AML-193 (cell line): ENCODE measurements at regions not wholly inside any gene's neighbourhood (a gene's known extent, or its start where the extent isn't known, plus 50 kb on each side); places are given as distances from the start of the nearest gene placed in this dataset.
A peak's percentile ranks its signal among the peaks of the same experiment; 100 is the strongest.

Experiments used
- DNase-seq, 2 experiments: peaks; one replicate each; lab custom pipeline; 2025; lab: John Stamatoyannopoulos, UW

DNA sequence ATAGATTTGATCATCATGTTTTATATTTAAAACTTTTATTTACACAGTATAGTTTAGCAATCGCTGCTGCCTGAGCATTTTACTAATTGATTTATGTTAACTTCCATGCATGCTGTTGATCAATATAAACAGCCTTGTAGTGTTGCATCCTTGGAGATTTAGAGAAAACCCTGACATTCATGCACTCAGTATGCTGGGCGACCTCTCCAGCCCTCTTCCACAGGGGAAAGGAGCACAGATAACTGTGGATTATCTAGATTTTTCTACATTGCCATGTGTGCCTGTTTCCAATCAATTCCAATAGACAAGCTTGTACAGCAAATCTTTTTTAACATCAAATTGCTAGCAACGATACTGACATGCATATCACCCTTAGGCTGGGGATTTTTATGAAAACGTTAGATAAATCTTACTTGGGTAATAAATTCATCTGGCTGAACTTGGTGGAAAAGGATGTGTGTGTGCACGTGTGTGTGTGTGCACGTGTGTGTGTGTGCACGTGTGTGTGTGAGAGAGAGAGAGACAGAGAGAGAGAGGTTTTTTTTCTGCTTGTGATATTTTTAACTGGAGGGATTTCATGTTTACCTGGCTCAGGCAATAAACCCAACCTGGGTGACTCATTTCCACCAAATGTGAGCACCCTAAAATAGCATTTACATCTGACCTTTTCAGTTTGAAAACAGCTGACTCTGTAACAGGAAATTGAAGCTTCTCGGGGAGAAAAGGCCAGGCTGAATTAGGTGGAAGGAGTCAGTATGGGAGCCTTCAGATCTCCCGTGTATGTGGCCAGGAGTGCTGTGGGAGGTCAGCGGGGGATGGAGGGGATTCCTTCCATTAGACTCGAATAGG is 339.8 kb downstream of the PRDM2 start:
- no peak for DNase-seq

DNA sequence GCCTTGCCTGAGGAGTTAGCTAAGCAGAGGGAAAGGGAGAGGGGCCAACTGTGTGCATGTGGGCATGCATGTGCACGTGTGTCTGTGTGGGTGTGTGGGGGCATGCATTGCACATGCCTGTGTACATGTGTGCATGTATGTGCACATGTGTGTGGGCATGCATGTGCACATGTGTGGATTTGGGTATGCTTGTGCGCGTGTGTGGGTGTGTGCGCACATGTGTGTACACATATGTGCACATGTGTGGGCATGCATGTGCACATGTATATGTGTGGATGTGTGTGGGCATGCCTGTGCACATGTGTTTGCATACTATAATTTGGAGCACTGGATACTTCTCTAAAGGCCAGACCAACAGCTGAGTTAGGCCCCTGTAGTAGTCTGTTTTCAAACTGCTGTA is 350.0 kb downstream of the PRDM2 start:
- no peak for DNase-seq

DNA sequence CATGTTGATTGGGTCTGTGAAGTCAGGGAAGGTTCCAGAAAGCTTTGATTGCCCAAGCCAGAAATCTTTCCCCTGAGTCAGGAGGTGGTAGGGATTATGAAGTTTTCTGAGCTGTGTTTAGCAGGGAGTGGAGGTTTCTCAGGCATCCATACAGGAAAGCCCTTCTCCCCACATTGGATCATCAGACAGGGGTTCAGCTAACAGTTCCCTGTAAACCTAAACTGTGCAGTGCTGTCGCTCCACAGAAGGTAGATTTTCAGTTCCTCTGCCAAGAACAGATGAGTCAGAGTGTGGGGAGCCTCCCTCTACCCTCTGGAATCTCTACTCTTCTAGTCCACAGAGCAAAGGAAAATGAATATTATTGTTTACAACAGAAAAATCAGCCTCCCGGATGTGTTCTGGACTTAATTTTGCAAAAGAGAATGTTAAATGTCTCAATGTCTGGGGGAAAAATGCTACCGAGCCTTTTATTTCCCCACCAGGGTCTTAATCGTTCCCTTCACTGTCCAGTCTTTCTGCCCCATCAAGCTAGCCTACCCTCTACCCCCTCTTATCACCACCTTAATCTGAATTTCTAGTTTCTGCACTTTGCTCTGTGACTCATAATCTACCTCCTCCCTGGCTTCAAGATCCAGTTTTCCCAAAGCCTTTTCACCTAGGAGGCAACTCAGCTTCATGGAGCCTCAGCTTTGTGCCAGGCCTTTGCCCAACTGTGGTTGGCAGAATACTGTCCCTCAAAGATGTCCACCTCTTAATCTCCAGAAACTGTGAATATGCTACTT is 355.6 kb downstream of the PRDM2 start:
- no peak for DNase-seq

DNA sequence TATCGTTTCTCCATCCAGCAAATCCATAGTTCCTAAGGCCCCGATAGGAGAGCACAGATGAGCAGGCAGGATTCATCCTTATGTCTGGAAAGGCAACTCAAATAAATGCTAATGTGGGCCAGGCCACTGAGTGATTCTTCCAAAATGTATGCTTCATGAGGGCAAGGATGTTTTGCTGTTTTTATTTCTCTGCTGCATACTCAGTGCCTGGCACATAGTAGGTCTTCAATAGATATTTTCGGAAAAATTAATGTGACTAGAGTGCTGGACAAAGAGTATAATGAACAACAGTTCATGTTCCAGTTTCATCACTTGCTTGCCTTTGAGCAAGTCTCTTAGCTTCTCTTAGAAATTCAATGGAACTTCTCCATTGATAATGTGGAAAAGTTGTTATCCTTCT is 357.7 kb downstream of the PRDM2 start:
- DNase-seq, result no peak

DNA sequence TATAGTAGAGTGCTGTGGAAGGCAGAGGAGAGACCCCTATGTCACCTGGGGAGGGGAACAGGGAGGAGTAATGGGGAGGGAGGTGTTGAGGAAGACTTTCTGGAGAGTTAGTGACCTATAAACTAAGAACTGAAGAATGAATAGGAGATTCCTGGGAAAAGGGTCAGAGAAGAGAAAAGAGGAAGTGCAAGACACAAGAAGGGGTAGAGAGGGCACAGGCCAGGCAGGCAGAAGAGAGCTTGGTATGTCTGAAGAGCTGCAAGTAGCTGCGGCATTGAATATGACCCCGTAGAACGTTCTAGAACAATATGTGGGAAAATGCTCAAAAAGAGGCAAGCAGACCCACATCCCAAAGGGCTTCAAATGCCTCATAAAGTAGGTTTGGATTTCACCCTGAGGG is 361.2 kb downstream of the PRDM2 start:
- DNase-seq, result no peak

DNA sequence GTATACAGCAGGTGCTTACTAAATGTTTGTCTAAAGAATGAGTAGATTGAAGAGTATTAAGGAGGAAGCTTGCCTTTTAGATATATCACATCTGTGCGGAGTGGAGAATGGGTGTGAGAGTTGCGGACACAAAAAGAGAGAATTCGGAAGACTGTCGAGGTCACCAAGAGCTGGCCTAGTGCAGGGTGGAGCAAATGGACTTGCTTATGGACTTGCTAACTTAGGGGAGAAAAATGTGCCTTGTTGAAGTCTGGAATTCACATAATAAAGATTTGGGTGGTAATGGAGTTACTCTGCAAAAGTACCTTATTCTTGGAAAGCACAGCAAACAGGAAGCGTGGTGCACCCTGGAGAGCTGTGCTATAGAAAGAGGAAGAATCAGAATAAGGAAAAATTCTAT is 361.7 kb downstream of the PRDM2 start:
- no peak for DNase-seq

DNA sequence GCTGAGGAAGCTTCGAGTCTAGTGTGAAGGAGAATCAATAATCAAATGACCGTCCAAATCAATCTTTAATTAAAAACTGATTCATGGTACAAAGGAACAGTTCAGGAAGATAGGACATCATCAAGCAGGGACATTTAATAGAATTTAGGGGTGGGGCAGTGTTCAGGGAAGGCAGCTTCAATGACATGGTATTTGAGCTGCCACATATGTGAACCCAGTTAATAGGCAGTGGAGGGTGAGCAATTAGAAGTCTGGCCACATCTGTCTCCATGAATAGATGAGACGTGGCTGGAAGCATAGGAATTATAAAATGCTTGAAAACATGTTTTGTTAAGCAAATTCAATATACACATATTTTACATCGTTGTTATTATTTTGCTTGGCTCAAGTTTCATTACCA is 362.7 kb downstream of the PRDM2 start:
- no peak for DNase-seq

DNA sequence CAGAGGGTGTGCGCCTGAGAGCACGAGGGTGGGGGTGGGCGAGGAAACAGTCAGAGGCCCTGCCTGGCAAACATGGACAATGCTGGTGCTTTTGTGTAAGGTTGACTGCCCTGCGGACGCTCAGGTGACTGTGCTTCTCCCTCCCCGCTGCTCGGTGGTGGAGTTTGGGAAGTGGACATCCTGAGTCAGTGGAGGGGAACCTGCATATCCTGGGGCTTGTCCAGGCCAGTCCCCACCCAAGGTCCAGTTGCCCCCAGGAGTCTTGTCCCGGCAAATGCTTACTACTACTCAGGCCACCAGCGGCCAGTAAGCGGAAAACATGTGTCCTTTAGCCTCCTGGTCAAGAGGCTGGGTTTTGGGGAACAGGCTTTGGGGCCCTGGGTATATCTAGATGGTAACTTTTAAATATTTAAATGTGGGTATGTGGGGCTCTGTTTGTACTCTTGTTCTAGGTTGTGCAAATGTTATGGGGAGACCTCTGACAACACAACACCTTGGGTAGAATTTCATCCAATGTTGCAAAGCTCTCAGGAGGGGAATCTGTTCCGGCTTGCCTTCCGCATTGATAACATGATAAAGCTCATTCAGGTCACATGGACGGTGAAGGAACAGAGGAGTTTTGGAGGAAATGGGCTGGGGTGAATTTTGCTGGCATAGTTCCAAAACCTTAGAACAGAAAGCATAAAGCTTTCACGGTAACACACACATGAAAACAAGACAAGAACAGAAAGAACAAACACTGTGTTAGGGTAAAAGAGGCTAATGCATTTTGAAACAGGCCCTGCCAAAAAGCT is 364.9 kb downstream of the PRDM2 start:
- DNase-seq, result no peak

DNA sequence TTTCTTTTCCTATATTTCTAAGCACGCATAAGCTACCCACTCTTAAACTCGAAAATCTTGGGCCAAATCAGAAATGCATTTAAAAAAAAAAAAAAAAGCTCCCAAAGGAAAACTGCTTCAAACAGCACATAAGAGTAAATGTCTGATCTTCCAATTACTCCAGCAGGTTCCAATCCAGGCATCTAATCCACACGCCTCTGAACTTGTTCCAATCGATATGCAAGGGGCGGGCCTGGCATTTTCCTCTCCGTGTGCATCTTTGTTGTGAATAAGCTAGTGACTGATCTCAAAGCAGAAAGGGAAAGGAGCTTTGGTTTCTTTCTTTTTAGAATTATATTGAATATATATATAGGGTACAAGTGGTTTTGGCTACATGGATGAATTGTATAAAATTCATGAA is 365.5 kb downstream of the PRDM2 start:
- no peak for DNase-seq

DNA sequence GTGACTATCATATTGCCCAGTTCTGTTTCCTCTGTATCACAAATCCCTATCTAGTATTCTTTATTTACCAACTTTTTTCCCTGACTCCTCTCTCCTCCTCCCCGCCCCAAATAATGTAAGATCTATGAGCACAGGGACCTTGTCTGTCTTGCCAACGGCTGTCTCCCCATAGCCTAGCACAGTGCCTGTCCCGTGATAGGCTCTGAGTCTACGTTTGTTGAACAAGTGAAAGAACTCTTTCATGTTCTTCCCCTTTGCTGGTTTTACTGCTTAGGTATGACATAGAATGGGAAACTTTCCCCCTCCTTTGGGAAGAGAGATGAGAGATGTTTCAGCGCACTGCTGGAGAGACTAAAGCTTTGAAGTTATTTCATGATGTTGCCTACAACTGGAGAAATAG is 367.0 kb downstream of the PRDM2 start:
- no peak for DNase-seq

DNA sequence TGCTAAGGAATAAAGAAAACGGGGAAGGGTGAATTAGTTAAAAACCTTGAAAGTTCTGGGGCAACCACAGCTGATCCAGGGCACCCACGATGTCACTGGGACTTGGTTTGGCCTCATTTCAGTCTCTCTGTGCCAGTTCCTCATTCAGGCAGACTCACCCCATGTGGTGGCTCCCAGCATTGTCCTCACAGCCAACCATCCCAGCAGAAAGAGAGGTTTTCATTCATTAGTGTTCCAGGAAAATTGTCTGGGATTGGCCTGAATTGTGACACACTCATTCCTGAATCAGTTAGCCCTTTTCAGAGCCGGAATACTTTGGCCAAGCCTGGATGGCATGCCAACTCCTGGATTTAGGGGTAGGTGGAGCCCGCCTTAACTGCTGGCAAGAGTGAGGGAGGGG is 367.7 kb downstream of the PRDM2 start:
- DNase-seq, result no peak

DNA sequence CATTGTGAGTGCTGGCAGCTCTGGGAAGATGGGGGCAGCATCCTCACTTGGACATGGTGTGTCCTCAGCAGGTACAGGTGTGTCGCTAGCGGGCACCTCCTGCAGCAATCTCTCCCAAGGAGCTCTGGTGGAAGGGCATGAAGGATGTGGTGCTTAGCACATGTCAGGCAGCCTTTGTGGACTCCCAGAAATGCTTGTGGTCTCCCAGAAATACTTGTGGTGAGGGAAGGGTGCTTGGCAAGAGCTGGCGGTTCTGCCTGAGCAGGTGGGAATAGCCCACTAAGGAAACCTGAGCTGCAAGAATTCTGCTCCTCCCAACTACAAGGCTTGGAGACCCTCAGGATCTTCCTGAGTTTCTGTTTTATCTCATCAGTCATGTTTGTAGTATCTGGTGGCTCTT is 371.6 kb downstream of the PRDM2 start:
- no peak for DNase-seq

DNA sequence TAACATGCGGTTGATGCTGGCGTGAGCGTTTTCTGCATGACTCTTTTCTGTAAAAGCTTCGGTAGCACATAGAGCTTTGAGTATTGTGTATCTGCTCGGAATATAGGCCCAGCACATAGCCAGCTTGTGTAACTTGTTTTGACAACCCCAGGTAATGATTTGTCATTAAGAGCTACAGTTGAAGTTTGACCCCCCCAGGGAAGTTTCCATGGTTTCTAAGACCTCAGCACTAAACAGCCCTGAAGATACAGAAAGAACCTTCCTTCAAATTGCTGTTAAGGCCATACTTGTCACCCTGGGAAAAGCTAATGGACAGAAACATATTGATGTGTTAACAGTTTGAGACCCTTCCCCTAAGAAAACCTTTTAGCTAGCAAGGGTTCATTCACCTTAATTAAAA is 380.7 kb downstream of the PRDM2 start:
- no peak for DNase-seq

DNA sequence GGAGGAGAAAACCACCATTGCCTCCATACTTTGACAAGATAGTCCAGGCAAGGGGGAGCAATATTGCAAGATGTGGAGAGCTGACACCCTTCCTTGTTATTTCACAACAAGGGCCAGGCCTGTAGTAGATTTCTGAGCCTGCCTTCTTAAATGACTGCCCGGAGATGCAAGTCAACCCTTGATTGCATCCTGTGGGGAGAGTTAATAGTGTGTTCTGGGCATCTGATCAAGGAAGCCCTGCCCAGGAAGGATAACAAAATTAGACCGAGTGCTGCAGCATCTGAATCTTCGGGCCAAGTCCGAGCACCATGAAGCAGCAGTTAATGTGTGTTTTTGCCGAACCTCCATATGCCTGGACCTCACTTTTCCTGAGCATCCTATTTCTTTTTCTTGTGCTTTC is 382.3 kb downstream of the PRDM2 start:
- no peak for DNase-seq

DNA sequence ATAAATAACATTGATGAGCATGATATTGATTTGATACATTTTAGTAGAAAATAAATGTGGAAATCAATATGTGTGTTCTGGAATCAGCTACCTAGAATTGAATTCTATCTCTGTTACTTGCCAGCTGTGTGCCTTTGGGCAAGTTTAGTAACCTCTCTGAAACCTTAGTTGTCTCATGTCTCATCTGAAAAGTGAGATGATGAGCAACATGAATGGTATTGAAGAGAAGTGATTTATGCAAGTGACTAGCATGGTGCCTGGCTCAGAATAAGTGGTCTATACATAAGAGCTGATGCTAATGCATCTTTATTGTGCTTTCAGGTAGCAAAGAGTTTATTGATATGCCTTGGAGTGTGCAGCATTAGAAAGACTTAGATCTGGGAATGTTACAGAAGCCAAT is 383.3 kb downstream of the PRDM2 start:
- DNase-seq, result no peak

DNA sequence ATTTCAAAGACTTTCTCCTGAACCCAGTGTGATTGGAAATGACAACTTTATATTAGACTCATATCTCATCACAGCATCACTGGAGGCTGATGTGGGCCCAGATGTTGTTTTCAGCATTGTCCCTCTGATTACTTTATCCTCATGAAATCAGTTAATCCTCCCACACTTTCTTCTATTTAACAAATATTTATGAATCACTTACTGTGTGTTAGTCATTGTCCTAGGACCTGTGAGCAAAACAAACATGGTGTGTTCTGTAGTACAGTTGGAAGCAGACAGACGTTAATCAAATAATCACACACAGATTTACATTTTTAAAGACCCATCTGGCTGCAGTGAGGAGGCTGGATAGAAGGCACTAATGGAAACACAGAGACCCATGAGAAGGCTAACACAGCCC is 383.7 kb downstream of the PRDM2 start:
- DNase-seq, result no peak

DNA sequence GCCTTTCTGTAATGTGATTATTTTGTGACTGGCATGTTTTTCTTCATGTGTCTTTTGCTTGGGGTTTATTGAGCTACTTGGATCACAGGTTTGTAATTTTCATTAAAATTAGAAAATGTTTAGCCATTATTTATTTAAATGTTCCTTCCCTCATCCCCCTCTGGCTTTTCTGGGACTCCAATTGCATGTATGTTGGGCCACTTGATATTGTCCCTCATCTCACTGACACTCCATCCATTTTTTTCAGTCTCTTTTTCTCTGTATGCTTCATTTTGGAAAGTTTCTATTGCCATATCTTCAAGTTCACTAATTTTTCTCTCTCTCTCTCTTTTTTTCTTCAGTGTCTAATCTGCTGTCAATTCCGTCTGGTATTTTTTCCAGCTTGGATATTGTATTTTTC is 390.1 kb downstream of the PRDM2 start:
- no peak for DNase-seq

DNA sequence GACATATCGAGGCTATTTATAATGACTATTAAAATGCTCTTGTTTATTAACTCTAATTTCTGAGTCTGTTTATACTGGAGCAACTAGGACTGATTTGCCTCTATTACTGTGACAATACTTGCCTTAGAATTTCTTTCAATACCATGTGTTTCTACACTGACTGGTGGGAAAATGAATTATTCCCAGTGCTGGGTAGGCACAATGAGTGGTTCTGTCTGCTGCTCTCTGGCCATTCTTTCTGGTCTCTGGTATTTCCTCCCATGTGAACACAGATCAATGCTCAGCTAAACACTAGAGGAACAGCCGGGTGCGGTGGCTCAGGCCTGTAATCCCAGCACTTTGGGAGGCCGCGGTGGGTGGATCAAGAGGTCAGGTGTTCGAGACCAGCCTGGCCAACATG is 390.5 kb downstream of the PRDM2 start:
- DNase-seq, result no peak

DNA sequence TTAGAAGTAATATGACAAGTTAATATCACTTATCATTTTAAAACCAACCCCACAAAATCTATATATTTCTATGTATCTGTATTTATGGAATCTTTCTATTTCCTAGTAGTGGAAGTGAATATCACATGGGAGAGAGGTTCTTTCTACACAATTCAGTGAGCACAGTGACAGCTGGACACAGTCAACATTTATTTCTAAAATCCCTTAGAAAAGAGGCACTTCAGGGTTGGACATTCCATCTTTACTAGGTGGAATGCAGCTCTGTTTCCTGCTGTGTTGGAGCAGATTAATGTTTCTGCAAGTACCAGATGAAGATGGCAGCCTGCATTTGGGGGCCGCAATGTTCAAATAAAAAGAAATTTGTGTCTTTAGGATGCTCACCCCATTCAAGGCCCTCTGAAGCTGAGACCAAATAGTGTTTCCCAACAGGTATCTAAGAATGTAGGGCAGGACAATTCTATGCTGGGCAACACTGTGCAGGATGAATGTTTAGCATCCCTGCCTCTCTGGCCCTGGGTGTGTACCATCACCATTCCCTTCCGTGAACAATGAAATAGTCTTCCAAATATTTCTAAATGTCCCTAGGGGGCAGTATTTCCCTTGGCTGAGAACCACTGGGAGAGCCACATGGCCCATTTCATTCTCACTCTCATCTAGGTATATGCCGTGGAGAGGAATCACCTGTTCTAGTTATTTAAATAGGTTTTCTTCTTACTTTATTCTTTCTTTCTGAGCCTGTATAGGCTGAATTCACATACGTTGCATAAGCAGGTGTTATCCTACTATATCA is 394.8 kb downstream of the PRDM2 start:
- DNase-seq, result peak in 1 of 2 experiments; percentile 4

DNA sequence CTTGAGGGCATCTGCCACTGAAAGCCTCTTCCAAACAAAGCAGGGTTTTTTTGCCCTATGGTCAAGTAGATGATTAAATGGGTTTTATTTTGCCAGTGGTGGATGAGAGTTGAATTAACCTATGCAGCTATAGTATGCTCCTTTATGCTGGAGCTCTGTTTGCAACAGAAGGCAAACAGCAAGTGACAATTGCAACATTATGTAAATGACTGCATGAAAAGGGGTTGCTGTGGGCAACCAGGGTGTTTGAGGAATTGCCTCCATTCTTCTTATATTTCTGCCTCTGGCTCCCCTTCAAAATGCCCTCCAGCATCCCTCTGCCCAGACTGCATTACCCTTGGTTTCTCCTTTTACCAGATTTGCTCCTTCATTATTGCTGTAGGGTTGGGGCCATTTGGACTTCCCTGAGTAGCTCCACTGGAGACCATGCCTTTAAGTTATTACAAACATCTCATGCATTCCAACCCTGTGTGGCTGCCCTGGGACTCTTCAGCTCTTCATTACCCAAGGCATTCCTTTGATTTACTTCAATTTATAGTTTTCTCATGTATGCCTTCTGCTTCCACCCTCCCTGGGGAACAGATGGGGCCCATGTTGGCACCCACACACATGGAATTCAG is 398.4 kb downstream of the PRDM2 start:
- no peak for DNase-seq

DNA sequence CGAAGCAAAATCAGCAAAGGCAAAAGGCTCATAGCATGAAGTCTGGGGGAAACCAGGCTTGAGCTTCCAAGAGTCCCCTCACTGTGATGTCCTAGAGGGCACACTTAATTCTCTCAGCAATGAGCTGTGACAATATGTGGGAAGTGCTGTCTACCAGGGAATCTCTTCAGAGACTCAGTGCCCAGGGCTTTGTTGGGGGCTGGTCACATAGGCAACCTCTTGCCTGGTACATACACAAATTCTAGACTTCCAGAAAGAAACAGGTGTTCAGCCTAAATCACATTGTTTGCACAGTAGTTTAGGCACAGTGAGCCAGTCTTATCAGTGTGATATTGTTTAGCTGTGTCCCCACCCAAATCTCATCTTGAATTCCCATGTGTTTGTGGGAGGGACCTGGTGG is 400.5 kb downstream of the PRDM2 start:
- no peak for DNase-seq
